Fibroblast of mammary gland (primary cell): ENCODE measurements at regions not wholly inside any gene's neighbourhood (a gene's known extent, or its start where the extent isn't known, plus 50 kb on each side); places are given as distances from the start of the nearest gene placed in this dataset.
A peak's percentile ranks its signal among the peaks of the same experiment; 100 is the strongest.

ENCODE experiments used
- DNase-seq: peaks from one replicate; pipeline ENCODE4 v3.0.0-alpha.2; 2010; ENCODE audit warnings: low read depth
- H3K4me3 ChIP-seq: 2 replicates; pipeline ENCODE4 v1.5.1; 2011; ENCODE audit warnings: low read depth, mild to moderate bottlenecking, low read length, moderate library complexity; ENCODE audit not compliant: control insufficient read depth
- CTCF ChIP-seq: conservative IDR thresholded peaks from 2 replicates; pipeline ENCODE4 v1.5.1; 2011; ENCODE audit warnings: low read depth, low read length, inconsistent platforms; ENCODE audit not compliant: control insufficient read depth, insufficient read depth

DNA sequence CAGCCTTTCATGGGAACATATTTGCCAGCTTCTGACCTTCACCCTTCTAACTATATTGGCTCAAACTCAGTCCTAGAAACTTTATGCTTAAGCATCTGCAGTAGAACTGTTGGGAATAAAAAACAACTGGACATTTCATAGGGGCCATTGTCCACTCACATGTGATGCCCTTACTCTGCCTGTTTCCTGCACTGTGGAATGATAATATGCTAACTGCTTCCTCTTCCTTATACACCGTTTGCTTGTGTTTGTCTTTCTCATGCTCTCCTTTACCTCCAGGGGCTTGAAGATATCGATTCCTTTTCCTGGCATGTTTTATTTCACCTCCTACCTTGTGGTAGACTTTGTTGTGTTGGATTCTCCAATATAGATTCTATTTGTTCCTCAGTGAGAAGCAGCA, 333.0 kb upstream of the DDI1 start:
- TF ChIP-seq CTCF, result no peak
- no peak for DNase-seq
- no peak overlapping the region for H3K4me3 ChIP-seq

DNA sequence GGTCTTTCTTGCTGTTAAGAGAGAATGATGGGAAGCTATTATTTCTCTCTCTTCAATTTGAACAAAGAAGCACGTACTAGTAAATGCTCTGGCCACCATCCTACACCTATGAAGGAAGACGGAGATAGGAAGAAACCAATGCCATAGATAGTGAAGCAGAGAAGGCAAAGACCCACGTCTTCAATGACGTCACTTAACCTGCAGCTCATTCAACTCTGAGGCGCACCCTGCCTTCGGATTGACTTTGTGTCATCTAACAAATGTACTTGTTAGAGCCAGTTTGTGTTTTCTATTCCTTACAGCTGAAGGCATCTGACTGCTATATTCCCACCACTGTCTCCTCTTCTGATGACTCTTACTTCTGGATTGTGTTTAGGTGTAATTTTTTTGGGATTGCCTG, 332.5 kb upstream of the DDI1 start:
- no peak for DNase-seq
- no peak for TF ChIP-seq CTCF
- H3K4me3 ChIP-seq, result no peak overlapping the region

DNA sequence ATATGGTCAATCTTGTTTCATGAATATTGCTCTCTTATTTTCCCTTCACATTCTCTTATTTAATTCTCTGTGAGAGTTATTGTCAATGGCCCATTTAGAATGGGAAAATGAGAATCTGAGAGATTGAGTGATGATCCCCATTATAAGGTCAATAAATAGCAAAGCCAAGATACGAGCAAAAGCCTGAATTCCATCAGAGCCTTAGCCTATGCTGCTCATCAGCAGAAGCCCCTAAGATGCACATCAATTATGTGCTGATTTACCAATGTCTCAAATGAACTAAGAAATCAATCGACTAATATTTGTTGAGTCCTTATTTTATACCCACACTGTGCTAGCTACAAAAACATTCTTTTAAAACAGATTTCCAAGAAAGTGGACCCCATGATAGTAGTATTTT, 330.8 kb upstream of the DDI1 start:
- H3K4me3 ChIP-seq, result no peak overlapping the region
- no peak for DNase-seq
- no peak for TF ChIP-seq CTCF

GRCh38 chr11:103709371-103709770, 327.1 kb upstream of the DDI1 start:
- no peak for TF ChIP-seq CTCF
- DNase-seq, result no peak
- H3K4me3 ChIP-seq, result no peak overlapping the region

- peak; percentile 42 for DNase-seq
- no peak for TF ChIP-seq CTCF
- no peak overlapping the region for H3K4me3 ChIP-seq
Measured at GRCh38 chr11:103714246-103714645, 322.2 kb upstream of the DDI1 start.

DNA sequence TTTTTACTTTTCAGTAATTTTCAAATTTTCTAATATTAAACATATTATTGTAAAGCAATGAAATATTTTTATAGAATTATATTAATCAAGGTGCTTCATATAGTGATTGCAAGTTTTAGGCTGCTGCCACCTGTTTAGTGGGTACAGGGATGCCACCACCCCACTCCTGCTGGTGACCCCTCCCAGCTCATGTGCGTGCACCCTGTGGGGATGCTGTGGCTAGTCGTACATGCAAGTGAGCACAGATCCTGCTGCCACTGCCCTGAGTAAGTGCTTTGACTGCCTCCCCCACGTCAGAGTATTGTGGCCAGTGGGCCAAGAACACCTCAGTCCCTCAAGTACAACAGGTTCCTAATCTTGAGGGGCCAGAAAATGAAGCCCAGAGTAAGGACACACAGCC, 320.1 kb upstream of the DDI1 start:
- no peak for TF ChIP-seq CTCF
- H3K4me3 ChIP-seq, result no peak overlapping the region
- no peak for DNase-seq

DNA sequence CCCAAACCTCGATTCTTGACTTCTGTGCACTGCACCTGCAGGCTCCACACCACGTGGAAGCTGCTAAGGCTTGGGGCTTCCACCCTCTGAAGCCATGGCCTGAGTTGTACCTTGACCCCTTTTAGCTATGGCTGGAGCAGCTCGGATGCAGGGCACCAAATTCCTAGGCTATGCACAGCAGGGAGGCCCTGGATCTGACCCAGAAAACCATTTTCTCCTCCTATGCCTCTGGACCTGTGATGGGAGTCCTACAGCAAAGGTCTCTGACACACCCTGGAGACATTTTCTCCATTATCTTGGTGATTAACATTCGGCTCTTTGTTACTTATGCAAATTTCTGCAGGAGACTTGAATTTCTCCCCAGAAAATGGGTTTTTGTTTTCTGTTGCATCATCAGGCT, 309.2 kb upstream of the DDI1 start:
- TF ChIP-seq CTCF, result no peak
- no peak overlapping the region for H3K4me3 ChIP-seq
- DNase-seq, result no peak
